ENCODE measurements at regions not wholly inside any gene's neighbourhood (a gene's known extent, or its start where the extent isn't known, plus 50 kb on each side); places are given as distances from the start of the nearest gene placed in this dataset.

DNA sequence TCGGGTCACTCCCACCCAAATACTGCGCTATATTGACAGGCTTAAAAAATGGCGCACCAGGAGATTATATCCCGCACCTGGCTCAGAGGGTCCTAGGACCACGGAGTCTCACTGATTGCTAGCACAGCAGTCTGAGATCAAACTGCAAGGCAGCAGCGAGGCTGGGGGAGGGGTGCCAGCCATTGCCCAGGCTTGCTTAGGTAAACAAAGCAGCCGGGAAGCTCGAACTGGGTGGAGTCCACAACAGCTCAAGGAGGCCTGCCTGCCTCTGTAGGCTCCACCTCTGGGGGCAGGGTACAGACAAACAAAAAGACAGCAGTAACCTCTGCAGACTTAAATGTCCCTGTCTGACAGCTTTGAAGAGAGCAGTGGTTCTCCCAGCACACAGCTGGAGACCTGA is 2277.3 kb upstream of the ACO1 start:
- DNase-seq = peak; percentile 40

DNA sequence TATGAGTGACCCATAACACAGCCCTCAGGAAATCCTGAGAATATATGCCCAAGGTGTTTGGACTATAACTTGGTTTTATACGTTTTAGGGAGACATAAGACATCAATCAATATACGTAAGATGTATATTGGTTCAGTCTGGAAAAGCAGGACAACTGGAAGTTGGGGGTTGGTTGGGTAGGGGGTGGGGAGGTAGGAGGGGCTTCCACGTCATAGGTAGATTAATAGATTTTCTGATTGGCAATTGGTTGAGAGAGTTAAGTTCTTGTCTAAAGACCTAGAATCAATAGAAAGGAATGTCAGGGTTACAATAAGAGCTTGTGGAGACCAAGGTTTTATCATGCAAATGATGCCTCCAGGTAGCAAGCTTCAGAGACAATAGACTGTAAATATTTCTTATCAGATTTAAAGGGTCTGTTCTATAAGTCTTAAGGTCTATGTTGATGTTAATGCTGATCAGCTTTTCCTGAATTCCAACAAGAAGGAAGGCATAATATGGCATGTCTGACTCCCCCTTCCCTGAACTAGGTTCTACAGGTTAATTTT is 2267.7 kb upstream of the ACO1 start:
- no peak for DNase-seq

DNA sequence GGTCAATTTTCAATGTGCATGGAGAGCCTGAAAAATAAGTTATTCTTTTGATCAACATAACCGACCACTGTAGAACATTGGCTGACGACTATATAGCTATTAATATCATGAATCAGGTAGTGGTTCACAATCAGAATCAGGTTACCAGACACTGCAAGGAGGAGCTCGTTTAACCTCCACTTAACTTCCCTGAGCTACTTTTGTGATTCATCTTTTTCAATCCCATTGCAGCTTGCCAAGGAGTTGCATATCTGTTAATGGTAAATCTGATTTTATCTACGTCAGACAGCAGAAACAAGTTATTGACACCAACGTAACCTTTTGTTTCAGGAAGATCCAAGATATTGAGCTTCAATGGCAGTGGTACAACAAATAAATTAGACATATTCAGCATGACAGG is 2263.8 kb upstream of the ACO1 start:
- DNase-seq = peak; percentile 4

- no peak for DNase-seq
These were observed 2262.8 kb upstream of the ACO1 start for GRCh38 chr9:30121611-30122010.

DNA sequence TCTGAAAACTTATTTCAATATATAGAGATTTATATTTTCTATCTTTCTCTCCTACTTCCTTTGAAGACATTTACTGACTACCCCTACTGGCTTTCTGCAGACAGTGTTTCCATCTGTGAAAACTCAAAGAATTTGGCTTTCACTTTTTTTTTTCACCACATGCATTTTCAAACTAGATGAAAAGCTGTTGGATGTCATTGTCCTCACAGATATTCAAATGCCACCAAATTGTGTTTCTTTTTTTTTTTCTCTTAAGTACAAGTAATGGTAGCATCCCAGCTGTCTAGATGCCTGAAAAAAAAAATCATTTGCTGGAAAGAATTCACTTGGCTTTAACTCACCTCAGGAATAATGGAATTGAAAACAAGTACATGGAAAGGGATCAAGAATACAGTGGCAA is 2258.6 kb upstream of the ACO1 start:
- no peak for DNase-seq

- DNase-seq = no peak
These were observed 2257.1 kb upstream of the ACO1 start for GRCh38 chr9:30127371-30127770.

GRCh38 chr9:30140407-30140806 is 2244.0 kb upstream of the ACO1 start:
- DNase-seq = no peak

GRCh38 chr9:30160570-30160969 is 2223.9 kb upstream of the ACO1 start:
- DNase-seq = no peak

GRCh38 chr9:30172206-30172605 is 2212.2 kb upstream of the ACO1 start:
- no peak for DNase-seq

- DNase-seq = no peak
These were observed 2205.8 kb upstream of the ACO1 start for GRCh38 chr9:30178610-30179009.

DNA sequence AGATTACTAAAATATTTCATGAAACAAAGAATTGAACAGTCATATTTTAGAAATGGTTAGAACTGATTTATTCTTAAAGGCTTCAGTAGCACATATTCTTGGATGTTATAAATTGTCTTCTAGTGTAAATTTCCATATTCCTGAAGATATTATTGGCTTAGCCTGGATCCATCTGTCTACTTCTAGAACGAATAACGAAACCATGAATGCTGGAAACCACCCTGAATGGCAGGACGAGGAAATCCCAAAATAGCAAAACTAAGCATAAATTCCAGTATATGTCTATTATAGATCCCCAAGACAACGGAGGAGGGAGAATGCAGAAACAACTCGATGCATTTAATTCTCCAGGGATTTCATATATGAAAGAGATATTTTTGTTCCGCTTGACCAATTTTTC is 2191.0 kb upstream of the ACO1 start:
- no peak for DNase-seq

DNA sequence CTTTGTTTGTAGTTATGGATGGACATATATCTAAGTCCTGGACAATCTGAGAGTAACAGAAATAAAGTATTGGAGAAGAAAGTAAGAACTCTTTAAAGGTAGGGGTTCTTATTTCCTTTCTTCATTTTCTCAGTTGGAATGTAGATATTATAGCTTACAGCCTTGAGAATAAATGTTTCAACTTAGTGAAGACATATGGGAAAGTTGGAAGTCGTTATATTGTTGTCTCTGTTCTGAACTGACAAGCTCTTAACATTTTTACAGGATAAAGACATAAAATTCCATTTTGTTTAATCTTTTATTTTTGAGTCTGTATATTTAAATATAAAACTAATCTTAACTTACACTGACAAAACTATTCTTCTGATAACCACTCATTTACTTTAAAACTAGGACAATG is 2187.5 kb upstream of the ACO1 start:
- no peak for DNase-seq

- no peak for DNase-seq
These were observed 2187.0 kb upstream of the ACO1 start for GRCh38 chr9:30197453-30197852.

DNA sequence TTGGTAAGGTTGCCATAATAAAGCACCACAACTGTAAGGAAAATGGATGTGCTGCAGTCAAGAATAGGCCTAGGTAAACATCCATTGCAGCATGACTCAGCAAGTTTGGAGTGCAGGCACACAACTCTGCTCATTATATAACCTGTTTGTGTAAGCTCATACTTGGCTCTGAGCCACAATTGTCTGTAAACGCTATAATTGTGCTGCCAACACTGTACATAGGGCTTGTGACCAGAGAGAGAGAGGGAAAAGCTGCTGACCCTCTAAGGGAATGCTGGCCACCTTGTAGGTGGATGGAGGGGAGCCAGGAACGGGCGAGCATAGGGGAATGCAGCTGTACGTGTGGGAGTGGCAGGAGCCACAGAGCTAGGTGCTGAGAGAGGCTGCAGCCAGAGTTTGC is 2186.5 kb upstream of the ACO1 start:
- DNase-seq = peak; percentile 85

DNA sequence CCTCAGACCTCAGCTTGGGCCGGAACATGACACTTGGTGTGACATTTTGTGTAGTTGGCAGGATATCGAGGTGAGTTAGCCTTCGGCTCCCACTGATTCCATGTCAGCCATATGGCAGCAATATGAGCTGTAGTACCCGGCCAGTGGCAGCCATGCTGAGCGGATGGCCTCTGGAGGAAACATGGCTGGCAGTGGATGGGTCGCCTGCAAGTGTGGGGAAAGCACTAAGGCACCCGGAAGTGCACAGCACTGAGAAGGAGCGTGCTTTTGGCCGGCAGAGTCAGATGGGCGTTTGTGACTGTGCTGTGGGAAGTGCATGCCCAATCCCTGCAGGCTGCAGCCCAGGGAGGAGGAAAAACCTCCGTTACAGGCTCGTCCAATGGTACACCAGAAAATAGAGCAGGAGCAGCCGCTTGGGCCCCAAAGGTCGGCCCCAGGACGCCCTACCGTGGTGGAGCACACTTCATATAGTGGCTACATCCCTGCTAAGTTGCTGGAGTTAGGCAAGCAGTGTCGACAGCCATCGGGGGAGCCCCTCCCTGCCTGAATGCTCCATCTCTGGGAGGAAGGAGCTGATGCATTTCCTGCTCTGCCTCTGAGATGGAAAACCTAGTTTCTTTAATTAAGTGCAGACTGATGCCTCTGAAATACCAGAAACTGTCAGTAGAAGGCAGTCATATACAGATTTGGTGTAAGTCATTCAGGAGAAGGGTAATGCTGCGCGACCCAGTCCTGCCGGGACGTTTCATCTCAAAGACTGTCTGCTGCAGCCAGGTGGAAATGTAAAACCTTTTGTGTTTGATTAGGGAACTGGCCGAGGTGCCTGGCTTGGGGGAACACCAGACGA is 2185.8 kb upstream of the ACO1 start:
- no peak for DNase-seq

GRCh38 chr9:30201024-30201423 is 2183.4 kb upstream of the ACO1 start:
- DNase-seq = no peak

GRCh38 chr9:30235068-30235467 is 2149.4 kb upstream of the ACO1 start:
- DNase-seq = peak; percentile 45

- peak; percentile 81 for DNase-seq
These were observed 2148.9 kb upstream of the ACO1 start for GRCh38 chr9:30235564-30235963.

DNA sequence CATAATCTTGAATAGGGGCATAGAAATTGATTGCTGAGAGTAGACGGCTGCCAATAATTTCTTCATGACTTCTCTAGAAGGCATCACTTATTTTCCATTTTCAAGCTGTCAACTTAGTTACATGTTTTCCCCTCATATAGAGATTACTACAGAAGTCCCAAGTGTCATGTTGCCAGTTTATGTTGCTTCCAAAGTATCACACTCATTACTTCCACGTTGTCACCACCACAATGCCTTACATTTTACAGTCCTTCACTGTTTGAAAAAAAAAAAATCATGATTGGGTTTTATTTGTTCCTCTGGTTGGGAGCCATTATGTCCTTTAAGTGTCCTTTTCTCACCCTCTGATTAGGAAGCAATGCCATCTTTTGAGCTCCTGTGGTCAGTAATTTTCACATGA is 2144.6 kb upstream of the ACO1 start:
- DNase-seq = no peak

DNA sequence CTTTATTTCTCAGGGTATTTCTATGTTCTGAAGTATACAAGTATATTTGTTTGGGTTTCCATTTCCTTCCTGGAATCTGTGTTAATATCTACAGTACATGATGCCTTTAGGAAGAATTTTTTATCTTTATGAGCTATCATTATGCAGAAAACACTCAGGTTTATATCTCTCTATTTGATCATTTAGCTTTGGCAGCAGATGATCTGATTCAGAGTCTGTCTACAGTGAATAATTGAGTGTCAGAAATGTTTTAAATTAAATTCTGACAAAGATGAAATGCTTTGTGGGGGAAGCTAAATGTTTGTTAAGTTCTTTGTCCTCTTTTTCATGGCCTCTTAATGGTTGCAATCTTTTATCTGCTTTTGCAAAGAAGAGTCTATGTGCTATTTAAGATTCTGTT is 2141.0 kb upstream of the ACO1 start:
- no peak for DNase-seq

DNA sequence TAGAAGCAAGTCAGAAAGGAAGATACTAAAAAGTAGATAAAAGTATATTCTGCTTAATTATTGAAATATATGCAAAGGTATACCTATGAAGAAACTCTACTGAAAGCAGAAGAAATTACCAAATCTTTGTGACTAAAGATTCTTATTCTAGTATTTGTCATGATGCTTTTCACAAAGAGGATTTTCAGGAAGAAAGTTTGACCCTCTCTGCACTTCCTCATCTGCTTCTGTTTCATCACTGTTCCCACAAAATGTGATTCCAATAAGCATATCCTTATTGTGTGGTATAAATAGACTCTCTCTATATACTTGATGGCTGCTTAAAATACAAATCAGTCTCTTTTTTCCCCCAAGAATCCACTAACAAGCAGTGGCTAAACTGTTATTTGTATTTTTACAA is 2139.6 kb upstream of the ACO1 start:
- no peak for DNase-seq

- DNase-seq = no peak
These were observed 2133.6 kb upstream of the ACO1 start for GRCh38 chr9:30250872-30251271.

DNA sequence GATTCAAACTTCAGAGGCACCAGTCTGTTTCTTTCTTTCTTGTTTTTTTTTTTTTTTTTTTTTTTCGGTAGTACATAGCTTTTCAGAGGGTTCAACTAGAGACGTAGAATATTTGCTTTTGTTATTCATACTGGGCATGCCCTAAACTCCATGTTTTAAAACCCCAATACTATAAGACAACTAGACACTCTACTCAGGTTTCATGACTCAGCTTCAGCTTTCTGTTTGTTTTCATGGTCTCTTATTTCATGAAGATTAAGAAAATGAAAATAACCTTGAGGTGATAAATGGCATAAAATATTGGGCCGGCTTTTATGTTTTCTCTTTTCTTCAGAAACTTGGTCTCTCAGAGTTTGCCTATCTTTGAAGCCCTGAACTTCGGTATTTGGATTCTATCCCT is 2126.3 kb upstream of the ACO1 start:
- DNase-seq = peak; percentile 63

DNA sequence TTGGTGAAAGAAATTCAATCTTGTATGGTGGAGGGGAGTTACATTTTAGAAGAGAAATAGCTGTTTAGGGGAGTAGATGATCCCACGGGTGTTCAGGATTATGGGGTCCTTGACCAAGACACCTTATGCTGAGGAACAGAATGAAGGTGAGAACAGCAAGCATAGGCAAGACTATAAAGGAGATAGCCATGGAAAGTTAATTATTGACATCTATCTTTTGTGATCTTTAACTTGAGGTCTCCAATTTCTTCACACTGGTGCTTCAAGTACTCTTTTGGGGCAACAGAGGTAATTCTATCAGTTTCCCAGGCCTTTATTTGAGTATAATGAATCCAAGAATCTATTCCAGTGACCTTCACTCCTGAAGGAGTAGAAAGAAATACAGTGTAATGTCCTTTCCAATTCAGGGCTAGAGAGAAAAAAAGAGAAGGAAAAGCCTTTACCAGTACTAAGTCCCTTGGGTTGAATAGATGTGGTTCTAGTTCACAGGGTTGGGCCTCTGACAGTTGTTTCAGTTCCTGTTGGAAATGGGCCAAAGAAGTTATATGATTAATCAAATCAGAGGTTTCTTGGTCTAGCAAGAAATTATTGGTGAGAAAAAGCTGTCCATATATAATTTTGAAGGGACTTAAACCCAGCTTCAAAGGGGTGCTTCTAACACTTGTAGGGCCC is 2104.1 kb upstream of the ACO1 start:
- DNase-seq = no peak
